GM19463 (cell line): ENCODE measurements at regions not wholly inside any gene's neighbourhood (a gene's known extent, or its start where the extent isn't known, plus 50 kb on each side); places are given as distances from the start of the nearest gene placed in this dataset.

Source experiments
- ATAC-seq: cut with Tn5 transposase; IDR thresholded peaks from one replicate; pipeline ENCODE4 v1.9.1; 2021; ENCODE audit warnings: mild to moderate bottlenecking, moderate library complexity; ENCODE audit not compliant: unreplicated experiment

DNA sequence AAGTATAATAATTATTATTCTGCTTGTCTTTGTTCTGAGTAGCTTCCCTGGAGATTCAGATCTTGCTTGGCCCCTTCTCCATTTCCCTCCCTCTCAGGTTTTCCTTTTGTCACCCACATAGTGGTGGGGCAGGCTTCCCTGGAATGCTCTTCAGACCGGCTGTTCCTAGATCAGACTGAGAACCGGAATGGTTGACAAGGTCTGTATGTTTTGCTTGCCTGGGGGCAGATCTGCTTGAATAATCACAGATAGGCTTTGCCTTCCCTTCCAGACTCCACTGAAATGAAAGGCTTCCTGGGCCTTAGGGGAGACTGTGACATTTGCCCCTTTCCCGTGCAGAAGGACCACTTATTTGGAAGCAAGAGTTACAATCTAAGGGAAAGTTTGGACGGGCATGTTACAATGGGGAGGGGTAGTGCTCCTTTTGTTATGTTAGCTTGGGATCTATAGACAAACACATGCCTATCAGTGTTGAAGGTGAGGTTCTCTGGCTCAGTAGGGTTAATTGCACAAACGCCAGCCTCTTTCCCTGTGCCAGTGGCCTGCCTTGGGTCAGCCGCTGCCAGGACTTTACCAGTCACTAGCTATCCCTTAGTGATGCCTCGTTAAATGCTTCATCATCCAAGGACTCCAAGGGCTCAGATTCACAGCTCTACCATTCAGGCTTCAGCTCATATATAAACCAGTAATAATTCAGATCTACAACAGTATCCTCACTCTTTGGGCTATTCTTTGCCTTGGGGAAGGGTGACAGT is 178.6 kb downstream of the SNAPC1 start:
- ATAC-seq = no peak

DNA sequence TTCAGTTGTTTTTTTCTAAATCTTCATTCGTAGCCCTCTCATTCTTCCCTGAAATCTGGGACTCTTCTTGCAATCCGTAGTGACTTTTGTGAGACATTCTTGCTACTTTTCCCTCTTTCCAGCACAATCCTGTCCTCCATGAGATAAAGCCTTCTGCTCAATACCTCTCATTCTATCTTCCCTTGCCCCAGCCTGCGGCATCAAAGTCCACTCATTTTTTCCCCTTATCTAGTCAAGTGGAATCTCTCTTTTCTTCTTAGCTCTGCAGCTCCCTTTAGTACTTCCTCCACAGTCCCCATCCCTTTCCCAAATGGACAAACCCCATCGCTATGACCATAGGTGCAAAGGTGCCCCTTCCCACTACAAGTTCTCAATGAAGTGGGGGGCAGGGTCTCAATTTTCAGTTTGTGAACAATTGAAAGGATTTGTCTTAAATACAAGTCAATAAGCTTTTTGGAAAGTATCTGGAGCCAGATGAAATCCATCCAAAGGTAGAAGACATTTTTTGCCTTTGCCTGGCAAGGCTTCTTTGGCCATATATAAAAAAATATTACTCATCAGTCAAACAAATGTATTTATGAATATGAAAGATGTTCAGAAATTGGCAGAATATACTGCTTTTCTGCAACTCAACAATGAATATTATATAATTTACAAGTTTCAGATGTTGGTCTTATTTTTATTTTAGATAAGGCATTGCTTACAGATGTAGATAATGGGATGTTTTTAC is 179.4 kb downstream of the SNAPC1 start:
- ATAC-seq = no peak

DNA sequence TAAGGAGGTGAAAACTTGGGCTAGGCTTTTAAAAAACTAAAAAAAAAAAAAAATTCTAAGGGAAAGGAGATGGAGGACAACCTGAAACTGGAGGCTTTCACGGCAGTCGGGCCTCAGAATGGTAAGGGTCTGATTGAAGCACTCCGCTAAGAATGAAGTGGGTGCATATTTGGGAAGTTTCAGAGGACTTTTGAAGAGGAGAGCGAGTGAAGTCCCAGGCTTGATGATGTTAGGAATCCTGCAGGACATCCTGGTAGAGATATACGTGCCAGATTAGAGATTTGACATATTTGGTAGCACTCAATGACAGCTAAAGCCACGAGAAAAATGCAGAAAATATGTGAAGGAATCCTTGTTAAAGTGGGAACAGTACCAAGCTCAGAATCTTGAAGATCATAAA is 186.2 kb downstream of the SNAPC1 start:
- ATAC-seq = no peak

DNA sequence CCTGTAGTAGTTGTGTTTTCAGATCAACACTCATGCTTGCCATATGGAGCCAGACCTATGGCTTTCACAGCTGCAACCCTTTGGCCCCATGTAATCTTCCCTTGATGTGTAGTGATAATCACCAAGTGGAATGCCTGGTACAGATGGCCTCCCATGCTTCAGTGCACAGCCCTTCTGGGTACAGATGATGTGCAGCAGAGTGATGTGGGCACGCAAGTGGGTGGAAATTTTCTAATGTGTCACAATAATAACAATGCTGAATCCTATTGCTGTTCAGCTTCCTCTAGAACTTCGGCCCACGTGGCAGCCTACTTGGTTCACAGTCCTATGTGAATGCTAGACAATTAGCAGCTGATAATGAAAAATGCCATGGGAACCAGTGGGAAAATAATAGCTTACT is 188.1 kb downstream of the SNAPC1 start:
- ATAC-seq = no peak

DNA sequence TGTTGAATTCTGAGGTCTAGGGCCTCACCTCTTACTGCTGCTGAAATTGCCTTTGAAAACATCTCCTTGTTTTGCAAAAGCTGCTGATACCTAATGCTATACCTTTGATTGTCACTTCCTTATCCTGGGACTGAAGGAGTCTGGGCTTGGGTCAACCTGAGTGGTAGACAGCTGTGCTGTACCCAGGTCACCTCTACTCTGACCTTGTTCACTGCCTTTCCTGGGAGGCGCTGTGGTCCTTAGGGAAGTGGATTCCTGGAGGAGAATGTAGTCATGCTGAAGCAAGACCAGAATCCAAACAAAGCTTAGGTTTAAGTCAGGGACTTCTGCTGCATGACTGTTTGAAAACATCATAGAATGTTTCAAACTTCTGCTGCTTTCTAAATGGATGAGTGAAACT is 191.4 kb downstream of the SNAPC1 start:
- ATAC-seq = no peak

DNA sequence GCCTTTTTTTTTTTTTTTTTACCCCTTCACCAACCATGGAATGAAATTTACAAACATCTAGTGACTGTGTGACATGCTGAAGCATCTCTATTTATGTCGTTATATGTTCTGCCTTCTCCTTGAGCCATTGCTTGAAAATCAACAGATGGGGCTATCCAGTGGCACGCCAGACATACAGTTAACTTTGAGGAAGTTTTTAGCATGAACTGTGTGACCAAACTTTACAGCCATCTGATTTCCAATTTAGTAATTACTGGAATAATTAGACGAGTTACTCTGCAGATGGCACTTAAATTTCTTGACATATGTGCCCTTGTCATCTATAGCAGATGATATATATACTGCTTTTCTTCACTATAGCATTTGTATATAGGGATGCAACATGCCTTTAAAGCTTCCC is 192.1 kb downstream of the SNAPC1 start:
- ATAC-seq = no peak

DNA sequence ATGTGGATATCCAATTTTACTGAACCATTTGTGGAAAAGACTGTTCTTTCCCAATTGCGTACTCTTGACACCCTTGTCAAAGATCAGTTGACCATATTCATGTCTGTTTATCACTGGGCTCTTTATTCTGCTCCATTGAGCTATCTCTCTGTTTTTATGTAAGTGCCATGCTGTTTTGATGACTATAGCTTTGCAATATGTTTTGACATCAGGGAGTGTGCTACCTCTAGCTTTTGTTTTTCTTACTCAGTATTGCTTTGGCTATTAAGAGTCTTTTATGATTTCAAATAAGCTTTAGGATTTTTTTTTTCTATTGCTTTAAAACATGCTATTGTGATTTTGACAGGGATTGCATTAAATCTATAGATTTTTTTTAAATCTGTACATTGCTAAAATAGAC is 194.3 kb downstream of the SNAPC1 start:
- ATAC-seq = no peak

DNA sequence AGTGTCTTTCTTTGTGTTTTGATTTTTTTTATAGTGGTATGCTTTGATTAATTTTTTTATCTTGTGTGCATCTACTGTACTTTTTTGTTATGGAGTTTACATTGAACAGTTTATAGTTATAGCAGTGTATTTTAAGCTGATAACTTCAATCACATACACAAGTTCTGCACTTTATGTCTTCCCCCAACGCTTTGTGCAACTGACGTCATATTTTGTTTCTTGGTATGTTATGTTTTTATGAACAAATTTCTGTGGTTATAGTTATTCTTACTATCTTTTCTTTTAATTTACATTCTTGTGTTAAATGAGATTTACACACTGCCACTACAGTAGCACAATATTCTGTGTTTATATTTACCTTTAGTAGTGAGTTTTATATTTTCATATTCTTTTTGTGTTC is 197.1 kb downstream of the SNAPC1 start:
- no peak for ATAC-seq

DNA sequence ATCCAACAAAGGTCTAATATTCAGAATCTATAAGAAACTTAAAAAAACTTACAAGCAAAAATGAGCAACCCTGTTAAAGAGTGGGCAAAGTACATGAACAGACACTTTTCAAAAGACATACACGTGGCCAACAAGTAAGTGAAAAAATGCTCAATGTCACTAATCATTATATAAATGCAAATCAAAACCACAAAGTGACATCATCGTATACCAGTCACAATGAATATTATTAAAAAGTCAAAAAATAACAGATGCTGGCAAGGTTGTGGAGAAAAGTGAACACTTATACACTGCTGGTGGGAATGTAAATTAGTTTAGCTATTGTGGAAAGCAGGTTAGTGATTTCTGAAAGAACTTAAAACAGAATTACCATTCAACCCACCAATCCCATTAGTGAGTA is 199.1 kb downstream of the SNAPC1 start:
- no peak for ATAC-seq

DNA sequence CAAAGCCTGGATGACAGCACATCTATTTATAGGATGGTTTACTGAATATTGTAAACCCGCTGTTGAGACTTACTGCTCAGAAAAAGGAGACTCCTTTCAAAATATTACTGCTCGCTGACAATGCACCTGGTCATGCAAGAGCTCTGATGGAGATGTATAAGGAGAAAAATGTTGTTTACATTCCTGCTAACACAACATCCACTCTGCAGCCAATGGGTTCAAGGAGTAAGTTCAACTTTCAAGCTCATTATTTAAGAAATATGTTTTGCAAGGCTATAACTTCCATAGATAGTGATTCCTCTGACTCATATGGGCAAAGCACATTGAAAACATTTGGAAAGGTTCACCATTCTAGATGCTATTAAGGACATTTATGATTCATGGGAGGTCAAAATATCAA is 201.7 kb downstream of the SNAPC1 start:
- no peak for ATAC-seq

DNA sequence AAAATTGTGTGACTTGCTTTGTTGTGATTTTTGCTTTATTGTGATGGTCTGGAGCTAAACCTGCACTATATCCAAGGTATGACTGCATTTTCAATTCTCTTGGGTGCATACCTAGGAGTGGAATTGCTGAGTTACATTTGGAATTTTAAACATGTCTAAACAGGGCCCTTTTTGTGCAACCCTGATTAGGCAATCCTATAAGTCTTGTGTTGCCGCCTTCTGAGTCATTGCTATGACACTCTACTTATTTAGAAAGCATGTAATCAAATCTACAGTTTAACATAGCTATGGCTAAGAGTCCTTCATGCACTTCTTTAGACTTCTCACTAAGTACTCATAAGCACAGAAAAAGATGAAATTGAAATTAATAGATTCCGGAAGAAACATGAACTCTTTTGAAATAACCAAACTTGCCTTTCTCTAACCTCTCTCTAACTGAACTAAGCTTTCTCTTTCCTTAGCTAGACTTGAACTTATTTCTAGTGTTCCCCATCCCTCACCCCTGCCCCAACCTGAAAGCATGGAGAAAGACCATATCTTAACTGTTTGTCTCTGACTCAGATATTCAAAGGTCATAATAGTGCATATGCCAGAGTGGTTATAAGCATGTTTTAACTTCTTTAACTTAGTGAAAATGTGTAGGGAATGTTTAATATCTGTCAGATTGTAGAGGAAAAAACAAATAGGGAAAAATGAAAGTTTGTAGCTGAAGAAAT is 203.0 kb downstream of the SNAPC1 start:
- no peak for ATAC-seq

DNA sequence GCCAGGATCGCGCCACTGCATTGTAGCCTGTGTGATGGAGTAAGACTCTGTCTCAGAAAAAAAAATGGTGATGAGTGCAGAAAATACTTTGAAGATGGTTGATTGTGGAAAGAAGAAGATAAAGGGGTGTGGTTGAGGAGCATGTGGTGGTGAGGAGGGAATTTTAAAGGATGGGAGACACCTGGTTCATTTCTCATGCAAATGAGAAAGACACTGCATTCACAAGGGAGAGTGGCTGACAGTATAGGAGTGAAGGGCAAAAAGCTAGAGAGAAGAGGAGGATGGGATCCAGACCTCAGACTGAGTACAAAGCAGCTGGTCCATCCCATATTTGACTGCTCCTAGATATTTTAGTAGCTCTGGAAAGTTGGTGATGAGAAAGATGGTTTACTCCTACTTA is 206.0 kb downstream of the SNAPC1 start:
- ATAC-seq = no peak

DNA sequence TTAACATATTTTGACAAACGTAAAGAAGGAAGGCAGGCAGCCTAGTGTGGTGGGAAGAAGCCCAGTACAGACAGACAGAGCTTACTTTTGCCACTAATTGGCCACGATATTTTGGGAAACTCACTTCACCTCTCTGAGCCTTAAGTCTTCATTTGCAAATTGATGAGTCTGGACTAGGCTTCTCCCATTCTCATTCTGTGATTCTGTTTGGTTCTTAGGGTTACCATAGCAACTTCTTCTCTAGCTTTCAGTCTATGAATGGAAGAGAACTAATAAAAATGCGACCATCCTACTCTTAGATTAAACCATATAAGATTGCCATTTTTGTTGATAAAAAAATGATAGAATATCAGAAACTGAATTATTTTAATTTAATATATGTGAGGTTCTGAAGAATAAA is 210.5 kb downstream of the SNAPC1 start:
- no peak for ATAC-seq

DNA sequence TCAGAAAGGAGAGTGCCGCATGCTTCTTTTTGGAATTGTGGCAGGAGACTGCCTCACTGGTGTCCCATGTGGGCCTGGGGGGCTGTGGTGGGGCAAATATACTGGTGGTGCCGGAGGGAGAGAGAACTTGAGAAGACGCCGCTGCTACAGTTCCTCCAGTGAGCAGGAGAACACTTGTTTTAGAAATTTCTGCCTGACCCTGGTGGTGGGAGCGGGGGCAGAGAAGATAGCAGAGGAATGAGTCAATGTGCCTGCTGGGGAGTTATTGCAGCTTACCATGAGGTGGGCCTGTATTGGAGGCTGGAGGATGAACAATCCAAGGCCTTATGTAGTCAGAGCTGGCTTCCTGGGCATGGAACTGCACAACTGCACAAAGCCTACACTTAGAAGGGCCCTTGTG is 211.8 kb downstream of the SNAPC1 start:
- no peak for ATAC-seq

DNA sequence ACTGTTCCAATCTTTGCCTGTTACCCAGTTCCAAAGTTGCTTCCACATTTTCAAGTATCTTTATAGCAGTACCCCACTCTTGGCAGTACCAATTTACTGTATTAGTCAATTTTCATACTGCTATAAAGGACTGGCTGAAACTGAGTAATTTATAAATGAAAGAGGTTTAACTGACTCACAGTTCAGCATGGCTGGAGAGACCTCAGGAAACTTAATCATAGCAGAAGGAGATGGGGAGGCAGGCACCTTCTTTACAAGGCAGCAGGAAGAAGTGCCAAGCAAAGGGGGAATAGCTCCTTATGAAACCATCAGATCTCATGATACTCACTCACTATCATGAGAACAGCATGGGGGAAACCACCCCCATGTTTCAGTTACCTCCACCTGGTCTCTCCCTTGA is 215.0 kb downstream of the SNAPC1 start:
- no peak for ATAC-seq

DNA sequence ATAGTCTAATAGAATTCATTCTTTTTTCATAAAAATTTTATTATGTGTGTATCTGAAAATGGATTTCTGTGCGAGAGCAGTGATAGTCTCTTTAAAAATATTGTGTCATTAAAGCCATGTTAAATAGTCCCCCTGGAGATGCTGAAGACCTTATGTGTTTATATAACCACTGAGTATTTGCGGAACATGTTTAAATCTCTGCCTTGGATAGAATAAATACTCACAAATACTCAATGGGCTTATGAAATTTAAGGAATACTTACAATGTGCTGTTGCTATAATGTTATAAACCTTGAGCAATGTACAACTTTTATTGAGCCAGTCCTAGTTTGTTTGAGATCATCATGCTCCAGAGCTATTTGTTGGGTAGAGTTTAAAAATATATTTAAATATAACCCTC is 226.0 kb downstream of the SNAPC1 start:
- ATAC-seq = no peak

DNA sequence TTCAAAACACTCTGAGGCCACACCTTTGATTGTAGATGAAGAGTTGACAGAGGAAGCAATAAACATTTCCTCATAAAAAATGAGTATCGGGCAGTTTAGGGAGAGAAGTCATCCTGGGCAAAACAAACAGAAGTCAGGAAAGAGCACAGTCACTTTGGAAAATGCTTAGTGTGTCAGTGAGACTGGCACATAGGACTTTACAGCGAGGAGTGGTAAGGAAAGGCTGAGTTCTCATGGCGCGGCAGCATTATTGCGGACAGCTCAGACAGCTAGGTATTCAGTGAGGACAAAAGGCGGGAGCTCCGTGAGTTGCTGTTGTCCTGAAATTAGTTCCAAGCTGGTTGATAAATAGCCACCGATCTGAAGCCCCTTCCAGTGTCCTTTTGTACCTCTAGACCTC is 229.9 kb downstream of the SNAPC1 start:
- ATAC-seq = no peak

DNA sequence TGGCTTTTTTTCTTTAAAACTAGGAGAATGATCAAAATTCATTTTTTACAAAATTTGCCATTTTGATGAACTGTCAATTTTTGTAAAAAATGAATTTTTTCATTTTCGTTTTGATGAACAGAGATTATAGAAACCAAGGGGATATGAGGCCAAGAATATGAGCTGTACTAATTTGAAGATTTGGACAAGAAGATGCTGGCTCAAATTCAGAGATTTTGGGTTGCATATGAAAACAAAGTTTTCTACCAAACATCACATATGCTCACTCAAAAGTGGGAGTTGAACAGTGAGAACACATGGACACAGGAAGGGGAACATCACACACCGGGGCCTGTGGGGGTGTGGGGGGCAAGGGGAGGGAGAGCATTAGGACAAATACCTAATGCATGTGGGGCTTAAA is 230.7 kb downstream of the SNAPC1 start:
- ATAC-seq = no peak

DNA sequence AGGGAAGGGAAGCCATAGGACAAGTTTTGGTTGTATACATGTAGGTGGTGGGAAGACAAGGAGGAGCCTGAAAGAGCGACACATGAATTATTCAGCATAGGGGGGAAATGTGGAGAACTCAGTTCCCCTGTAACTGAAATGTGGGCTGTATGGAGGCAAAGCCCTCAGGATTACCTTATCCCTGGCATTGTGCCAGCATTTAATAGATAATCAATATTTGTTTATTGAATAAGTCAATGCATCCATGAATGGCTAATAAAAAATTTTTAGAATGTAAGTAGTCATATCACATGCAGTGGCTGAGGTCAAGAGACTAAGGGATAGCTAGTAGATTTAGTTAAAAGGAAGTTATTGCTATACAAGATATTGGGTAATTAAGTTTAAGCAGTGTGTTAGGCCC is 232.4 kb downstream of the SNAPC1 start:
- no peak for ATAC-seq

DNA sequence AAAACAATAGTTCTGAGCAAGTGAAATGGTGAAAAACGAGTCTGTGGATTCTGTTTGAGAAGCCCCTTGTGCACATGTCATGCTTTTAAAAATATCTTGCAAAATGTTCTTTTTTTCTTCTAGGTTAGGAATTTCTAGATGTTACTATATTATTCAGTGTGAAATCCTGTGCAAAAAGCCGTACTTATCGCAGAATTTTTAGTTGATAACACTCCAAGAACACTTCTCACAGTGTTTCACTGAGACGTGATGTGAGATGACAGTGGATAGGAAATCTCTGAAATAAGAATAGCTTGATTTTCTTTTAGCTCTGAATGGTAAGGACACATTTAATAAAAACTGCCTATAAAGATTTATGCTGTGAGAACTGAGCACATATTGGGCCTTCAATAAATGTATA is 234.5 kb downstream of the SNAPC1 start:
- ATAC-seq = no peak

DNA sequence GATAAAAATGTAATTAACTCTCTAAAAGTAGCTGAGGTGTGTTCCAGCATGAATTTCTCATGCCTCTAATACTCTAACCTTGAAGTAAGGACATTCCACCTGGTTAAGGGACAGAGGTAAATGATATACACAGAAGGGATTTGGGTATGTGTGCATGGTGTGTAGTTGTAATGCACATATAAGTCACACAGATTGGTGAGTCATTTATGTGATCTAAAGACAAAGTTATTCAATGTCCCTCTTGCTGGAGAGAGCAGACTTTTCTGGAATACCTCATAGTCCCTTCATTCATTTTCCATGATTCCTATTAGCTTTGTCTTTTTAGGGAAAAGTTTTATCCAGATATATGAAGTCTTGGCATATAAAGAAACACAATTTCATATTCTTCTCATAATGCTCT is 234.9 kb downstream of the SNAPC1 start:
- ATAC-seq = no peak

DNA sequence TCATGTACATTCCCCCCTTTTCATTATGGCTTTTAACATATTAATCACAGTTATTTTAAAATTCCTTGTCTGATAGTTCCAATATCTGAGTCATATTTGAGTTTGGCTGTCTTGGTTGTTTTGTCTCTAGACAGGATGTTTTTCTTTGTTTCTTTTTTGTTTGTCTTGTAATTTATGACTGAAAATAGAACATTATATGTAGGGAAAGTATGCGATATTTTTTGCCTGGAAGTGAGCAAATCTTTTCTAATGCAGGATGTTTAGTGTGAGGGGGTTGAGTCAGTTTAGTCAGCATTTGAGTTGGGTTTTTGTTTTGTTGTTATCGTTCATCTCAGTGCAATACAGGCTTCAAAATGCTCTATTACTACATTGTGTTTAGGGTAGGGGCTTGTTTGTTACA is 239.7 kb downstream of the SNAPC1 start:
- no peak for ATAC-seq
